Lower leg skin (tissue), 4 donors: ENCODE measurements at regions not wholly inside any gene's neighbourhood (a gene's known extent, or its start where the extent isn't known, plus 50 kb on each side); places are given as distances from the start of the nearest gene placed in this dataset.

ENCODE experiments used
- DNase-seq, 2 donors: peaks; one replicate each; pipeline ENCODE4 v3.0.0-alpha.2; 2019; ENCODE audit warnings: low spot score in 2 of 2
- H3K4me3 ChIP-seq: fragments of 200-600 bp; sonication (generic); 2 replicates; pipeline ENCODE4 v1.5.1; 2017; ENCODE audit warnings: mild to moderate bottlenecking, low read depth; ENCODE audit not compliant: poor library complexity, severe bottlenecking
- CTCF ChIP-seq, 3 donors: fragments of 450-650 bp; IDR thresholded peaks; one replicate each; pipeline ENCODE4 v1.5.1; 2016; ENCODE audit warnings: antibody characterized with exemption in 3 of 3, mild to moderate bottlenecking in 3 of 3, moderate library complexity in 2 of 3
- POLR2A ChIP-seq, 2 donors: fragments of 450-650 bp; IDR thresholded peaks; one replicate each; pipeline ENCODE4 v1.6.1; 2016 to 2017; ENCODE audit warnings: antibody characterized with exemption in 2 of 2, mild to moderate bottlenecking in 1 of 2, moderate library complexity in 1 of 2
- WGBS, 2 donors: methylation state at CpG; one replicate each; pipeline ENCODE4 v1.1.5; 2018; 5-methylcytosine and 5-hydroxymethylcytosine counted together
- intact Hi-C: fragments of 100-400 bp; cut with DNase I; formaldehyde crosslinking; loops from one replicate; pipeline ENCODE4 v1.15.0; 2023; ENCODE audit warnings: low total_unique reads

GRCh38 chr7:34491899-34492298, 166.1 kb upstream of the NPSR1 start:
- H3K4me3 ChIP-seq = no peak overlapping the region
- WGBS, 2 donors = 56 to 73% methylated on average over 3 of the region's 3 CpGs
- no peak for TF ChIP-seq CTCF (IDR thresholded peaks at IDR 0.05)
- no peak for TF ChIP-seq POLR2A (IDR thresholded peaks at IDR 0.05)
- intact Hi-C loops = no loop called here
- no peak for DNase-seq

GRCh38 chr7:34493752-34494151, 164.3 kb upstream of the NPSR1 start:
- H3K4me3 ChIP-seq = no peak overlapping the region
- TF ChIP-seq CTCF (IDR thresholded peaks at IDR 0.05) (no peak), POLR2A (IDR thresholded peaks at IDR 0.05) (no peak)
- no peak for DNase-seq
- WGBS, 2 donors = 93 to 96% methylated on average over 4 of the region's 4 CpGs
- intact Hi-C loops = no loop called here

GRCh38 chr7:34497153-34497777, 160.8 kb upstream of the NPSR1 start:
- DNase-seq = no peak
- 61 to 67% methylated on average over 4 of the region's 4 CpGs for WGBS, 2 donors
- intact Hi-C loops = no loop called here
- no peak overlapping the region for H3K4me3 ChIP-seq
- TF ChIP-seq POLR2A (IDR thresholded peaks at IDR 0.05) (no peak), CTCF (IDR thresholded peaks at IDR 0.05) (no peak)

DNA sequence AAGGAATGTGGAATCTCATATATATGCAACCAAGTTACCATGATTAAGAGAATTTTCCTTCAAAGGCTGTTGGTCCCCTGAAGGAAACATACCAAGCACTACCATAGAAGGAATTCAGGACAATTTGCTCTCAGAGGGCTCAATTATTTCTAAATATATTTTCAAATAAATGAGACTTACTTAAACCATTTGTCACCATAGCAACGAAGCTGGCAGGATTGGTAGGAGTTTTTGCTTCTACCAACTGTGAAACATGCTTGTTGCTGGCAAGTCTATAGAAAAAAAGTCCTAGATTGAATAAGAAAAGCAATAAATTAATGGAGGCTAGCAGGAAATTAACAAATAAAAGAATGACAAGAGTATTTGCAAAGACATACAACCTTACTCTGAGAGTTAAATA, 156.9 kb upstream of the NPSR1 start:
- TF ChIP-seq POLR2A (IDR thresholded peaks at IDR 0.05) (no peak), CTCF (IDR thresholded peaks at IDR 0.05) (no peak)
- no peak for DNase-seq
- intact Hi-C loops = no loop called here
- H3K4me3 ChIP-seq = no peak overlapping the region
- 41 to 49% methylated on average over 1 of the region's 1 CpG for WGBS, 2 donors

GRCh38 chr7:34507191-34507590, 150.8 kb upstream of the NPSR1 start:
- DNase-seq = no peak
- TF ChIP-seq CTCF (IDR thresholded peaks at IDR 0.05) = no peak
- no peak for TF ChIP-seq POLR2A (IDR thresholded peaks at IDR 0.05)
- WGBS, 2 donors = 69 to 82% methylated on average over 4 of the region's 4 CpGs
- intact Hi-C loops = no loop called here
- H3K4me3 ChIP-seq = no peak overlapping the region
